Liver (tissue), 3 donors: ENCODE measurements at regions not wholly inside any gene's neighbourhood (a gene's known extent, or its start where the extent isn't known, plus 50 kb on each side); places are given as distances from the start of the nearest gene placed in this dataset.

Source experiments
- CTCF ChIP-seq: fragments of 150-350 bp; IDR thresholded peaks from 2 replicates; pipeline ENCODE4 v1.5.1; 2017; ENCODE audit warnings: improper control_type of control experiment, low read depth, low read length; ENCODE audit not compliant: missing input control
- GABPA ChIP-seq, 2 donors: IDR thresholded peaks in 1 of 2; conservative IDR thresholded peaks in 1 of 2; 2 replicates each; pipeline ENCODE4 v1.6.1; 2016; ENCODE audit warnings: antibody characterized with exemption in 2 of 2, mild to moderate bottlenecking in 1 of 2, moderate library complexity in 1 of 2
- HNF4A ChIP-seq, 2 donors: conservative IDR thresholded peaks; 2 replicates each; pipeline ENCODE4 v1.6.1; 2016; ENCODE audit warnings: antibody characterized with exemption in 2 of 2, mild to moderate bottlenecking in 2 of 2
- JUND ChIP-seq, 2 donors: IDR thresholded peaks; 2 replicates each; pipeline ENCODE4 v1.6.1; 2016; ENCODE audit warnings: antibody characterized with exemption in 2 of 2
- MAX ChIP-seq: IDR thresholded peaks from 2 replicates; pipeline ENCODE4 v1.6.1; 2016; ENCODE audit warnings: antibody characterized with exemption
- RAD21 ChIP-seq, 2 donors: IDR thresholded peaks; 2 replicates each; pipeline ENCODE4 v1.6.1; 2016; ENCODE audit warnings: antibody characterized with exemption in 2 of 2, mild to moderate bottlenecking in 2 of 2
- REST ChIP-seq: IDR thresholded peaks from 2 replicates; pipeline ENCODE4 v1.6.1; 2016; ENCODE audit warnings: antibody characterized with exemption, mild to moderate bottlenecking
- TAF1 ChIP-seq: conservative IDR thresholded peaks from 2 replicates; pipeline ENCODE4 v1.6.1; 2016; ENCODE audit warnings: antibody characterized with exemption, mild to moderate bottlenecking
- donor health status: healthy.
- donor health status: healthy.

GRCh38 chr12:41762691-41763090, 382.0 kb downstream of the GXYLT1 start:
- TF ChIP-seq JUND (IDR thresholded peaks at IDR 0.05) (no peak), TAF1 (no peak), CTCF (no peak), GABPA (IDR thresholded peaks at IDR 0.05 in 1 of 2, conservative IDR thresholded peaks at IDR 0.05 in 1 of 2) (no peak), RAD21 (IDR thresholded peaks at IDR 0.05) (no peak), HNF4A (conservative IDR thresholded peaks at IDR 0.05) (no peak), REST (no peak), MAX (no peak)
